GM21360 (cell line): ENCODE measurements at regions not wholly inside any gene's neighbourhood (a gene's known extent, or its start where the extent isn't known, plus 50 kb on each side); places are given as distances from the start of the nearest gene placed in this dataset.
"Not testable (repeated sequence)": the region's sequence is repeated elsewhere in the genome, so short reads cannot be mapped to it uniquely, and the experiment has no call there.

Experiments used
- ATAC-seq: cut with Tn5 transposase; IDR thresholded peaks from one replicate; pipeline ENCODE4 v1.9.1; 2021; ENCODE audit warnings: mild to moderate bottlenecking, moderate library complexity; ENCODE audit not compliant: unreplicated experiment

GRCh38 chr5:167285591-167285990 lies 1005.9 kb upstream of the WWC1 start:
- no peak for ATAC-seq

DNA sequence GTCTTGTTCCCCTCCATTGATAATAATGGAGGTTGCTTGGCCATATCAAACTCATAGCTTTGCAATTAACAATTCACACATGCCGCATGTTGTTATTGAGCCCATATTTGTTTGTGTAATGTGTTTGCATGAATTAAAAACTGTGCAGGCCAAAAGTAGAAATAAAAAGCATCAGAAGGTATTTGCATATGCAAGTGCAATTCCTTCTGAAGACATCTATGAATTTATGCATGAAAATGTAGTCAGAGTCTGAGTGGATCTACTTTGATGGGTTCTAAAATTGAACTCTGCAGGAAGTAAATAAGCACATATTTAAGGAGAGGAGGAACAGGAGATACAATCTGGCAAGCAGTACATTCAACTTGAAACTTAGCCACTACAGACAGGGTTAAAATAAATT lies 1004.6 kb upstream of the WWC1 start:
- ATAC-seq: no peak

GRCh38 chr5:167290478-167290877 lies 1001.0 kb upstream of the WWC1 start:
- ATAC-seq: no peak

DNA sequence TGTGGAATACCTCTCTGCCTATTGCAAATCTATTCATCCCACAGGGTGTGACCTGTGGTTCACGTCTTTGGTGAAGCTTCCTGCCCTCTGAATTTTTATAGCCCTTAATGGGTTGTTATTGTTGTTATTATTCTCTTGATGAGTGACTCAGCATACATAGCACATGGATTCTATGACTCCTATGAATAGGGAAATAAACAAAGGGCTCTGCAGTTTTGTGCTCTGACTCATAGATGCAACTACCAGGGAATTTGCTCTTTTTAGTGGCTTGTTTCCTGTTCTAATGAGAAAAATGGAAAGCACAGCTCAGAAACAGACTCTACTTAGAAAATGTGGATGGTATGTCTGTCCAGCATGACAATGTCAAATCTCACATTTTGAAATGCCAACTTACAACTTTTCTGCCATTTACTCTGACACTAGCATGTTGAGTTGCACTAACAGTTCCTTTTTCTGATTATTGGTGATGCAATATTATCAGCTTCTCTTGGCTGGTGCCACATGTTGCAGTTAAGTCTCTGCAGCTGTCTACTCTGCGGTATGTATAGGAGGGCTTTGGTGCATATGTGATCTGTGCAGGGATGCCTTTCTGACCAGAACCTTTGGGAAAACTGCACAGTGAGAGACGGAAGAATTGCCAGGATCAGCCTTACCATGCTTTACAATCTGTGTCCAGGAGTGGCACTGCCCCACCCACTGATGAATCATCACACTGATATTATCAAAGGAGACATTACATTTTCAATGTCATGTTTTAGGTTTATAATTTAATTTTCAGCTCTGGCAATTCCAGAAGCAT lies 996.4 kb upstream of the WWC1 start:
- ATAC-seq: no peak

DNA sequence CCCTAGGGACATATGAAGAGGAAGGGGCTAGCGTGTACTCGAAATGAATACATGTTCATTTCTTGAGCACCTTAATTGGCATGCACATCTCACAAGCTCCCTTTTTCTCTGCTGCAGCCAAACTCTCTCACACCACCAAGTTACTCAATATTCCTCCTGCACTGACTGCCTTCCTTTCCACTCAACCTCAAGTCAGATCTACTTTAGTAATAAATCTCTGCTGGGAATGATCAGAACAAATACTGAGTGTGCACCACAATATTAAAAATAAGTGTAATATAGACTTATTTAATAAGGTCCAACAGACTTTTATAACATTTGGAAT lies 995.8 kb upstream of the WWC1 start:
- ATAC-seq: no peak

DNA sequence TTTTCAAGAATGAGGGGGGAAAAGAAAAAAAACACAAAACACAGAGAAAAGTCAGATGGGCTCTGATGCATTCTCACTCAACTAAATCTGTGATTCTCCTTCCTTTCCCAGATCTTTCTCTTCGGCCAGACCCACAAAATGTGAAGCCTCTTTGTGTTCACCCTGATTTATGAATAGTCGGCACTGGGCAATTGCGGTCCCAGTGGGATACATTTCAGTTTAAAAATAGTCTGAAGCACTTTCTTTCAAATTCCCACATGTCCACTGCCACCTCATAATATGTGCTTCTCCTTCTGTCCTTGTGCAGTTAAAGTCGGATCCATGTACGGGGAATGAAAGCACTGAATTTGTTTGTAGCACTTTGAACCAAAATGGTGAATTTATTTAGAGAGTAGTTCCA lies 995.4 kb upstream of the WWC1 start:
- ATAC-seq: no peak

GRCh38 chr5:167296661-167297060 lies 994.8 kb upstream of the WWC1 start:
- ATAC-seq: no peak

- ATAC-seq: not testable (repeated sequence)
Observed at GRCh38 chr5:167299861-167300260, 991.6 kb upstream of the WWC1 start.

- ATAC-seq: no peak
Observed at GRCh38 chr5:167303582-167303981, 987.9 kb upstream of the WWC1 start.

DNA sequence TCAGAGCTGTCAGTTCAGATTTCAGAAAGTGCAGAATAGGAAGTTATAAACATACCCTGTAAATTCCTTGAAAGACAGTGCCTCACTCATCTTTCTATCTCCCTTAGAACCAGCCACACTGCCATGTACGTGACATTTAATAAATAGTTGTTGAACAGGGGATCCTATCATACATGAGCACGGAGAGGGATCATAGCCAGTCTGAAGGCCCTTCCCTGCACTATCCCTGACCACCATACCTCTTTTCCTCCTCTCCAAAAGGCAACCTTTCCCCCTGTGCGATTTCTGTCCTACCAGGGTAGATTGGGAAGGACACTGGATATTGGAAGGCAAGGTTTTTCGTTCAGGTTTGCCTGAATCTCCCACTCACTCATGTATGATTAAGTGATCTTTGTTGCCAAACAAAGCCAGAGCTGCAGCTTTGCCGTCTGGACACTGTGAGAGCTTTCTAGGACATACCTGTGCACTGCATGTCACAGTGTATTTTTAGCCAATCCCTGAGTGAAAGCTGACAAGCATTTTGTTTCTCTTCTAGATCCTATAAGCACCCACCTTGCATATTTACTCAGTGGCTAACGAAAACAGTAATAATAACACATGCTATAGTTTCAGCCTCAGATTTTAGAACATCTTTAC lies 986.5 kb upstream of the WWC1 start:
- no peak for ATAC-seq

GRCh38 chr5:167305591-167306213 lies 985.7 kb upstream of the WWC1 start:
- no peak for ATAC-seq

GRCh38 chr5:167307042-167307441 lies 984.4 kb upstream of the WWC1 start:
- ATAC-seq: no peak

- ATAC-seq: no peak
Observed at GRCh38 chr5:167308466-167308865, 983.0 kb upstream of the WWC1 start.

GRCh38 chr5:167309941-167310517 lies 981.4 kb upstream of the WWC1 start:
- ATAC-seq: no peak

DNA sequence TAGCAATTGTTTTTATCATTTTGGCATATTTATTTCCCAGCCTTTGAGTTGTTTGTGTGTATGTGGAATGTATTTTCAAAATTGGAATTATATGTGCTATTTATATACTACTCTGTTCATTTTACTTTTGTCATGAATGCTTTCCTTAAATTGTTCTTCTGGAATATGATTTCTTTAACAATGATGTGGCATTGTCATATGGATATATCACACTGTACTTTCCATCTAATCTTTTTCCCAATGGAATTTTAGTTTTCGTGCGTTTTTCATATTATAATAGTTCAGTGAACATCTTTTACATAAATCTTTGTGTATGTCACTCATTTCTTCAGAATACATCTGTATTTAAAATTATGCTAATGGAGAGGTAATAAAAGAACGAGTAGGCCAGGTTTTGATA lies 980.1 kb upstream of the WWC1 start:
- ATAC-seq: no peak

DNA sequence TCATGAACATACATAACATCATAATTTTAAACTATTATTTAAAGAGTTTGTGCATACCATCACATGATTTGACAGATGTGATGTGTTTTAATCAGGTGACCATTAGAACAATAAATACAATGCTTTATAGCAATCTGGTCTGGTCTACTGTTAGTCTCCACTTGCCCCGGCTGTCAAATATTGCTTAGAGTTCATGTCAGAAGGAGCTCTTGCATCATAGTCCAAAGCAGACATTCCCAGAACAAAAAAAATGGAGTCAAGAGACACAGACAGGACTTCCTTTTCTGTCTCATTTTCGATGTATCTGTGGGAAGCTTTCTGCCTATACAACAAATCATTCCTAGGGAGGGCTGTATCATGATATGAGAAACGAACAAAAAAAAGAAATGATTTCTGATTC lies 979.2 kb upstream of the WWC1 start:
- no peak for ATAC-seq

- ATAC-seq: no peak
Observed at GRCh38 chr5:167315762-167316161, 975.7 kb upstream of the WWC1 start.

DNA sequence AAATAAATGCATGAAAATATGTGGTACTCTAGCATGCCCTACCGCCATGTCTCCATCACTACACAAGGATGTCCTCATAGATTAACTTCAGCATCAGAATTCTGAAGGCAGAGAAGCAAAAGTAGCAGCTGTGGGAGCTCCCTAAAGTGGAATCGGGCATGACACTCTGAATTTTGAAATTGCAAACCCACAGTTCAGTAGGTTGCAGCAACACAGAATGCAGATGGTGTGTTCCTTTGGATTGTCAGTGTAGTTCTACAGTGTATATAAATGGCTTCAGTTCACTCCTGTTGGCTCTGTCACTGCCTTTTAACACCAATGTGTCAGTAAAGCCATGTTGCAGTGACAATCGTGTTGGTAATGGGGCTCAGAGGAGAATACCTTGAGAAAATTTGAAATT lies 973.6 kb upstream of the WWC1 start:
- ATAC-seq: no peak

GRCh38 chr5:167319243-167319642 lies 972.2 kb upstream of the WWC1 start:
- ATAC-seq: no peak

- no peak for ATAC-seq
Observed at GRCh38 chr5:167320019-167320418, 971.4 kb upstream of the WWC1 start.

DNA sequence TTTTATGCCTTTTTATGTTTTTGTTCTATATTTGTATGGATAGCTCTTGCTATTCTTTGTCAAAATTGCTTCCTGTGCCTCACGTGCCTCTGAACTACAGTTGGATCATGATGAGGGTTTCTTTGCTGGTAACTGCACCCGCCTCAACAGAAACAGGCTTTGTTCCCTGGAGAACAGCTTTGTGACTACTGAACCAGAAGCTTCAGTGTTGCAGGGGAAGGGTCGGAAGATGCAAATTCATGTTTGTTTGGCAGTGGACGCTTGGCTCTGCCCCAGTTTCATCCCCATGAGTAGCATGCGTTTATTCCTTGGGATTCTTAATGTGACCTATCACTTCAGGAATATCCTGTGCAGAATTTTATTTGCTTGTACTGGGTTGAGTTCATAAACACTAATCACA lies 959.1 kb upstream of the WWC1 start:
- no peak for ATAC-seq

GRCh38 chr5:167336161-167336560 lies 955.3 kb upstream of the WWC1 start:
- ATAC-seq: no peak
